ENCODE measurements at regions not wholly inside any gene's neighbourhood (a gene's known extent, or its start where the extent isn't known, plus 50 kb on each side); places are given as distances from the start of the nearest gene placed in this dataset.

DNA sequence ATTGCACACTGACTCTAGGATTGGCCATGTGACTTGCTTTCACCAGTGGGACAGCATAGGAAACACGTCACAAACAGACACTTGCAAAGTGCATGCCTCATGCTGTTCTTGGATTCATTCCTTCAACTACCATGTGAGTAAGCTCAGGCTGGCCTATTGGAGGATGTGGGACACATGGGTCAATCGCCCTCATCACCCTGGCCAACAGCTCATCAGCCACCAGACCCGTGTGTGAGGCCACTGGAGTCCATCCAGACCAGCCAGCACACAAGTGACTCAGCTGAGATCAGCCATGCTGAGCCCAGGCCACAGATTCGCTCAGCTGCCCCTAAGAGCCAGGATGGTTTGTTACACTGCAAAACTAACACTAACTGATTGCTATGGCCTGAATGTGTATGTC is 216.1 kb upstream of the GRIK3 start:
- H3K36me3 Mint-ChIP-seq (ENCODE audit: unreplicated experiment): no peaks in the 10 kb centered on the region
- no peaks in the 10 kb centered on the region for H3K9me3 Mint-ChIP-seq (ENCODE audit: unreplicated experiment)
- peaks cover under 1% of the 10 kb centered on the region for H3K27me3 Mint-ChIP-seq (ENCODE audit: unreplicated experiment)
- H3K27ac Mint-ChIP-seq (ENCODE audit: unreplicated experiment): no peak overlapping the region
- H3K4me3 Mint-ChIP-seq (ENCODE audit: unreplicated experiment): no peak overlapping the region
- H3K4me1 Mint-ChIP-seq (ENCODE audit: low read depth, unreplicated experiment): peaks cover 7% of the 10 kb centered on the region
- TF ChIP-seq, protein P1, sequence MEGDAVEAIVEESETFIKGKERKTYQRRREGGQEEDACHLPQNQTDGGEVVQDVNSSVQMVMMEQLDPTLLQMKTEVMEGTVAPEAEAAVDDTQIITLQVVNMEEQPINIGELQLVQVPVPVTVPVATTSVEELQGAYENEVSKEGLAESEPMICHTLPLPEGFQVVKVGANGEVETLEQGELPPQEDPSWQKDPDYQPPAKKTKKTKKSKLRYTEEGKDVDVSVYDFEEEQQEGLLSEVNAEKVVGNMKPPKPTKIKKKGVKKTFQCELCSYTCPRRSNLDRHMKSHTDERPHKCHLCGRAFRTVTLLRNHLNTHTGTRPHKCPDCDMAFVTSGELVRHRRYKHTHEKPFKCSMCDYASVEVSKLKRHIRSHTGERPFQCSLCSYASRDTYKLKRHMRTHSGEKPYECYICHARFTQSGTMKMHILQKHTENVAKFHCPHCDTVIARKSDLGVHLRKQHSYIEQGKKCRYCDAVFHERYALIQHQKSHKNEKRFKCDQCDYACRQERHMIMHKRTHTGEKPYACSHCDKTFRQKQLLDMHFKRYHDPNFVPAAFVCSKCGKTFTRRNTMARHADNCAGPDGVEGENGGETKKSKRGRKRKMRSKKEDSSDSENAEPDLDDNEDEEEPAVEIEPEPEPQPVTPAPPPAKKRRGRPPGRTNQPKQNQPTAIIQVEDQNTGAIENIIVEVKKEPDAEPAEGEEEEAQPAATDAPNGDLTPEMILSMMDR (IDR thresholded peaks at IDR 0.05; ENCODE audit: partially characterized antibody, unreplicated experiment): no peak
- no peak for DNase-seq

DNA sequence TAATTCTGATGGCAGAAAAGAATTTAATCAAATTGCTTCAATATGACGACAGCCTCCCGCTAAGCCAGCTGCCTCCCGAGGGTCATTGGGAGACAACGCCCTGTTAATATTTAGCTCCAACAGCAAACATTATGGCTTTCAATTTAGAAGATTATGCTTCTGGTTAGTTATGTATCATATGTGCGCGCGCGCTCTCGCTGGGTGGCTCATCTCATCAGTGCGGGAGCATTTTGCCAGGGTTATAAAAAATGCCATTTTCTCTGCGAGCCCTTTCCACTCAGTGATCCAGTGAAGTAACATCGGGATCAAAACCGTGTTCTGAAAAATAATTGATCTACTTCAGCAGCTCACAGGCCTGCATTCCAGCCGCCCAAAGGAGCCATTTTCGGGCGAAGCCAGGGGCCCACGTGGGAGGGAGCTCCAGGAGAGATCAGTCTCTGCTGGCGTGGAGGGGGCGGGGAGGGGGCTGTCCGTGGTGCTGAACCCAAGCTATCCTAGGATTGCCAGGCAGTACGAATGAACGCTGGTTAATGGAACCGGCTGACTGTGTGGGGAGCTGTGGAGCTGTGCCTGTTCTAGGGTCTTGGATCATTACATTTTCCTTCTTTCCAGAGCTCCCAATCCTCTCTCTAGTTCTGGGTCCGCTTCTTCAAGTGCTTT is 219.1 kb upstream of the ZC3H12A start:
- Mint-ChIP-seq H3K4me3 (ENCODE audit: unreplicated experiment) (peak overlapping the region; percentile 72), H3K27ac (ENCODE audit: unreplicated experiment) (peak overlapping the region; percentile 80), H3K36me3 (ENCODE audit: unreplicated experiment) (no peaks in the 10 kb centered on the region), H3K9me3 (ENCODE audit: unreplicated experiment) (peaks cover 2% of the 10 kb centered on the region), H3K27me3 (ENCODE audit: unreplicated experiment) (peaks cover 2% of the 10 kb centered on the region), H3K4me1 (ENCODE audit: low read depth, unreplicated experiment) (peaks cover 32% of the 10 kb centered on the region)
- peak; percentile 46 for DNase-seq
- TF ChIP-seq, protein P1 (IDR thresholded peaks at IDR 0.05; ENCODE audit: partially characterized antibody, unreplicated experiment): no peak

DNA sequence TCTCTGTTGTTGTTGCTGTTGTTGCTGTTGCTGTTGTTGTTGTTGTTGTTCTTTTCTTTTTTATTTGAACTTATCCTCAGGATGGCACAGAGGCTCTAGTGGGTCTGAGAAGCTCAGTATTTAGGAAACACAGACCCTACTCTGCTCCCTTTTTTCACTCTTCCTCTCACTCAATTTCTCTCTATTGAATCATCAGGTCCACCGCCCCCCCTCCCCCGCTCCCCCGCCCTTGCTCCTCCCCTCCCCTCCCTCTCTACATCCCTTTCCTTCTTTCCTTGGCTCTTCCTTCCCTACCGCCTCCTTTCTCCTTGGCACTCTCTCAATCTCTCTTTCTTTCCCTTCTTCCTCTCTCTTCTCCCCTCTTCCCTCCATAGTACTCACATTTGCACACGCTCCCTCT is 218.5 kb upstream of the ZC3H12A start:
- H3K36me3 Mint-ChIP-seq (ENCODE audit: unreplicated experiment): no peaks in the 10 kb centered on the region
- H3K4me3 Mint-ChIP-seq (ENCODE audit: unreplicated experiment): peak overlapping the region; percentile 72
- DNase-seq: no peak
- peaks cover 2% of the 10 kb centered on the region for H3K9me3 Mint-ChIP-seq (ENCODE audit: unreplicated experiment)
- H3K4me1 Mint-ChIP-seq (ENCODE audit: low read depth, unreplicated experiment): peaks cover 32% of the 10 kb centered on the region
- peaks cover 2% of the 10 kb centered on the region for H3K27me3 Mint-ChIP-seq (ENCODE audit: unreplicated experiment)
- H3K27ac Mint-ChIP-seq (ENCODE audit: unreplicated experiment): peak overlapping the region; percentile 80
- TF ChIP-seq, protein P1 (IDR thresholded peaks at IDR 0.05; ENCODE audit: partially characterized antibody, unreplicated experiment): no peak

DNA sequence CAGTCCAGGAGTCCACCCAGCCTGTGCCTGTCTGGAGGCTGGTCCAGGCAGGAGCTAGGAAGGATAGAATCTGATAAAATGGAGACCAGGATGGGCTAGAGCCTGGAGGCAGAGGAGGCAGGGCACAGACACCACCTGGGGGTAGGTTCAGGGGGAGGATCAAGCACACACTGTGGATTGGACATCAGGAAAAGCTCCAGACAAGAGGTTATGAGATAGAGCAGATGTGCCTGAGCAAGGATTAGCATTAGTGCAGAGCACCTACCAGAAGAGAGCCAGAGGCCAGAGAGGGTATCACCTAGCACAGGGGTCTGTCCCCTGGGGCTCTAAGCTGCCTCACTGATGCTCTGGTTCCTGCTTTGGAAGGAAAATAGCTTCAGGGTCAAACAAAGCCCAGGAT is 216.7 kb upstream of the ZC3H12A start:
- TF ChIP-seq, protein P1 (IDR thresholded peaks at IDR 0.05; ENCODE audit: partially characterized antibody, unreplicated experiment): no peak
- no peak overlapping the region for H3K27ac Mint-ChIP-seq (ENCODE audit: unreplicated experiment)
- H3K4me3 Mint-ChIP-seq (ENCODE audit: unreplicated experiment): no peak overlapping the region
- peaks cover 3% of the 10 kb centered on the region for H3K27me3 Mint-ChIP-seq (ENCODE audit: unreplicated experiment)
- no peak for DNase-seq
- H3K36me3 Mint-ChIP-seq (ENCODE audit: unreplicated experiment): no peaks in the 10 kb centered on the region
- H3K9me3 Mint-ChIP-seq (ENCODE audit: unreplicated experiment): peaks cover 2% of the 10 kb centered on the region
- peaks cover 32% of the 10 kb centered on the region for H3K4me1 Mint-ChIP-seq (ENCODE audit: low read depth, unreplicated experiment)

DNA sequence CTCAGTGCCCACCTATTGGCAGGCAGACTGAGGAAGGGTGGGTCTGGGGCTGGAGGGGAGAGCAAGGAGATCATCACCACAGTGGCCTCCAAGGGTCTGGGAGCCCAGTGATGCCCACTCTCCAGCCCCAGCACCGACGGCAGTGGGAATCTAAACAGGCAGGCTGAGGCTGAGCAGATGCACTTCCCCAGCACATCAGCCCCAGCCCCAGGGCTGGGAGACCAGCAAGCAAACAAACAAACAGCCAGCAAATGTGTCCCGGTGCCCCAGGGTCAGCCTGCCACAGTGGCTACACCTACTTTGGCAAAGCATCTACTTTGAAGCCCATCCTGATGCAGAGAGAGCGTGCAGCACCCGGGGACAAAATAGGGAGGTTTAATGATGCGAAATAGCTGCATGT is 216.3 kb upstream of the ZC3H12A start:
- DNase-seq: no peak
- Mint-ChIP-seq H3K4me1 (ENCODE audit: low read depth, unreplicated experiment) (peaks cover 32% of the 10 kb centered on the region), H3K36me3 (ENCODE audit: unreplicated experiment) (no peaks in the 10 kb centered on the region), H3K27me3 (ENCODE audit: unreplicated experiment) (peaks cover 3% of the 10 kb centered on the region), H3K27ac (ENCODE audit: unreplicated experiment) (no peak overlapping the region), H3K4me3 (ENCODE audit: unreplicated experiment) (no peak overlapping the region), H3K9me3 (ENCODE audit: unreplicated experiment) (peaks cover 2% of the 10 kb centered on the region)
- TF ChIP-seq, protein P1 (IDR thresholded peaks at IDR 0.05; ENCODE audit: partially characterized antibody, unreplicated experiment): no peak

Data from glutamatergic neuron (in vitro differentiated cells).